Kidney epithelial cell (primary cell): ENCODE measurements at regions not wholly inside any gene's neighbourhood (a gene's known extent, or its start where the extent isn't known, plus 50 kb on each side); places are given as distances from the start of the nearest gene placed in this dataset.
"Not testable (repeated sequence)": the region's sequence is repeated elsewhere in the genome, so short reads cannot be mapped to it uniquely, and the experiment has no call there.

Experiments used
- DNase-seq: peaks from one replicate; pipeline ENCODE4 v3.0.0-alpha.2; 2010; ENCODE audit warnings: low read depth
- H3K27me3 ChIP-seq: 2 replicates; pipeline ENCODE4 v1.6.0; 2011; ENCODE audit warnings: low read length; ENCODE audit not compliant: control insufficient read depth, insufficient read depth
- H3K36me3 ChIP-seq: 2 replicates; pipeline ENCODE4 v1.5.1; 2011; ENCODE audit warnings: low read length; ENCODE audit not compliant: control insufficient read depth, insufficient read depth
- H3K4me3 ChIP-seq: 2 replicates; pipeline ENCODE4 v1.5.1; 2011; ENCODE audit warnings: low read depth, mild to moderate bottlenecking, control low read depth, low read length

DNA sequence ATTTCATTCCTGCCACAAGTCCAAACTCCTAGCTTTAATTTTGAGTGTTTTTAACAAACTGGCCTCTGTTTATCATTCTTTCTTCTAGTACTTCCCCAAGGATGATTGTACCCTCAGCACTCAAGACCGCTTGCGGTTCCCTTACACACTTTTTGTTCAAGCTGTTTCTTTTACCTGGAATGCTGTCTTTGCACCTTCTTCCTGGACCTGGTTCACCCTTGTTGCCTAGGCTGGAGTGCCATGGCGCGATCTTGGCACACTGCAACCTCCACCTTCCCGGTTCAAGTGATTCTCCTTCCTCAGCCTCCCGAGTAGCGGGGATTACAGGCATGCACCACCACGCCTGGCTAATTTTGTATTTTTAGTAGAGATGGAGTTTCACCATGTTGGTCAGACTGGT is 151.7 kb downstream of the OR4F15 start:
- H3K27me3 ChIP-seq, H3K36me3 ChIP-seq, DNase-seq, H3K4me3 ChIP-seq: not testable (repeated sequence)

DNA sequence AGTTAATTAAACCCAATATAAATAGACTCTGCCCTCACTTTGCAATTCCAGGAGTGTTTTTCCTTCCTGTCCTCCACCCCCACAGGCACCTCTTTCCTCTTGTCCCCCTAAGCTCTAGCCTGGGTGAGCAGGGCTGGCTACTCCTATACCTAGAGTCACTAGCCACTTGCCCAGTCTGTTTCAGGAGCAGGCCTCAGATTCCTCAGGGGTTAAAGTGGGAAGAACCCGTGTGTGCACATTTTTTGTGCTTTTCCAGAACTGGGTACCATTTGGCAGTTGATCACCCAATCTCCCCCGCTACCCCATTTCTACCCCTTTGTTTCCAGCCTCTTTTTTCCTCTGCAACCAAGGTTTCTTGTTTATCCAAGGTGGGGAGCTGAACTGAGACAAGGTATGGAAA is 153.4 kb downstream of the OR4F15 start:
- not testable (repeated sequence) for H3K36me3 ChIP-seq, DNase-seq, H3K27me3 ChIP-seq, H3K4me3 ChIP-seq

DNA sequence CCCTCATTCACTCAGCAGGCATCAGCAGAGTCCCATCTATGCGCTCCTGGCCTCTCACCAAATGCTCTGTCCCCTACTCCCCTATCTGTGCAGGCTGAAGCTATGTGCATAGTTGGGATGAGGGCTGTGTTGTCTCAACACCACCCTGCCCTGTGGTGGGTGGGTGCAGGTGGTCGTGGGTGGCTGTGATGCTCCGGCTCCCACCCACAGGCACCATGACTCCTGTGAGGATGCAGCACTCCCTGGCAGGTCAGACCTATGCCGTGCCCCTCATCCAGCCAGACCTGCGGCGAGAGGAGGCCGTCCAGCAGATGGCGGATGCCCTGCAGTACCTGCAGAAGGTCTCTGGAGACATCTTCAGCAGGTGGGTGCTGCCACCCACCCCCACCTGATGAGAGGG is 153.9 kb downstream of the OR4F15 start:
- not testable (repeated sequence) for H3K36me3 ChIP-seq, H3K27me3 ChIP-seq, DNase-seq, H3K4me3 ChIP-seq

DNA sequence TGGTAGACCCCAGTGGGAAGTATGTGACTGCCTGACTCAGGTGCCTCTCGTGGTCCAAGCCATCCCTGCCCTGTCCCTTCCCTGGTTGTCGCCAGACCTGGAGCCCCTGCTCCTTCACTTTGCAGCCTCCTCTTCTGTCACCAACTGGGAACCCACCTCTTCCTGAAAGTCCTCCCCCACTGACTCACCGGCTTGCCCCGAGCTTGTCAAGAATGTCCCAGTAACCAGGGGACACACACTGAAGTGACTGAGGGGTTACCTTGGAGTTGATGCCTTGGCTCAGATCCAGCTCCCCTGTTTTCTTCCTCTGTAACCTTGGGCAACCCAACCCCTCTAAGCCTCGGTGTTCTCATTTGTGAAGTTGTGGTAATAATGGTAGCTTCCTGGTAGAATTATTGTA is 155.4 kb downstream of the OR4F15 start:
- H3K27me3 ChIP-seq, H3K36me3 ChIP-seq, DNase-seq, H3K4me3 ChIP-seq: not testable (repeated sequence)

DNA sequence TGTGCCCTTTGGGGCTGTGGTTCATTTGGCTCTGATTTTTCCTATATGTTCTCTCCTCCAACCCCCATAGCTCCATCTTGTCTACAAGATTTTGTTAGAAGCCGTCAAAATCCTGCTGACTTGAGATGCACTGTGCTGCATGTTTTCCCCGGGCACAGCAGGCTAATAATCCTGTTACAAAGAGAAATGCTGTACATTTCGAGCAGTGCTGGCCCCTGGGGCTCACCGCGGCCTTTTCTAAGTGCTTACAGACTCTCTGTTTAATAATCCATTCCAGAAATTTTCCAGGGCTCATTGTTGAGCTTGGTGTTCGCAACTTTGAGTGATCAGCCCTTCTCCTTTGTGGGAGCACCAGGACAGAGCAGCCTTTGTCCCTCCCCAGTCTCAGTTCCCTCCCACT is 158.6 kb downstream of the OR4F15 start:
- H3K4me3 ChIP-seq, DNase-seq, H3K27me3 ChIP-seq, H3K36me3 ChIP-seq: not testable (repeated sequence)

DNA sequence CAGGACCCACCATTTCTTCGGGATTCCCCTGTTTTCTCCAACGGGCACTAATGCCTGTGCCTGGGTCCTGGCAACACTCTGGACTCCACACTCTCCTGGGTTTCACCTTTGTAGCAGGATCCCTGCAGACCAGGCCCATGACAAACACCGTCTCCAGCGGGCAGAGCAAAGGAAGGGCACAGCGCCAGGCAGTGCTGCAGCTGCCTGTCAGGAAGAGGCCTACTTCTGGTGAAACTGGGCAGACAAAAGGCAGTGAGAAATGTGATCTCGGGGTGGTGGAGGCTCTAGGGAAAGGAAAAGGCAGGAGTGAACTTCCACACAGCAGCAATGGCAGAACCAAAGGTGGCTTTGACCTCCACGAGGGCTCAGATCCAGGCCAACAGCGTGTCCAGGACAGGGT is 165.3 kb downstream of the OR4F15 start:
- DNase-seq, H3K4me3 ChIP-seq, H3K27me3 ChIP-seq, H3K36me3 ChIP-seq: not testable (repeated sequence)

DNA sequence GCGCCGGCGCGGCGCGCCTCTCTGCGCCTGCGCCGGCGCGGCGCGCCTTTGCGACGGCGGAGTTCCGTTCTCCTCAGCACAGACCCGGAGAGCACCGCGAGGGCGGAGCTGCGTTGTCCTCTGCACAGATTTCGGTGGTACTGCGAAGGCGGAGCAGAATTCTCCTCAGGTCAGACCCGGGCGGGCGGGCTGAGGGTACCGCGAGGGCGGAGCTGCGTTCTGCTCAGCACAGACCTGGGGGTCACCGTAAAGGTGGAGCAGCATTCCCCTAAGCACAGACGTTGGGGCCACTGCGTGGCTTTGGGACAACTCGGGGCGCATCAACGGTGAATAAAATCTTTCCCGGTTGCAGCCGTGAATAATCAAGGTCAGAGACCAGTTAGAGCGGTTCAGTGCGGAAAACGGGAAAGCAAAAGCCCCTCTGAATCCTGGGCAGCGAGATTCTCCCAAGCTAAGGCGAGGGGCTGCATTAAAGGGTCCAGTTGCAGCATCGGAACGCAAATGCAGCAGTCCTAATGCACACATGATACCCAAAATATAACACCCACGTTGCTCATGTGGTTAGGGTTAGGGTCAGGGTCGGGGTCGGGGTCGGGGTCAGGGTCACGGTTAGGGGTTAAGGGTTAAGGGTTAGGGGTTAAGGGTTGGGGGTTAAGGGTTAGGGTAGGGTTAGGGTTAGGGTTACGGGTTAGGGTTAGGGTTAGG is 168.4 kb downstream of the OR4F15 start:
- DNase-seq, H3K27me3 ChIP-seq, H3K4me3 ChIP-seq, H3K36me3 ChIP-seq: not testable (repeated sequence)
